ENCODE measurements at regions not wholly inside any gene's neighbourhood (a gene's known extent, or its start where the extent isn't known, plus 50 kb on each side); places are given as distances from the start of the nearest gene placed in this dataset.
"Not testable (repeated sequence)": the region's sequence is repeated elsewhere in the genome, so short reads cannot be mapped to it uniquely, and the experiment has no call there.

DNA sequence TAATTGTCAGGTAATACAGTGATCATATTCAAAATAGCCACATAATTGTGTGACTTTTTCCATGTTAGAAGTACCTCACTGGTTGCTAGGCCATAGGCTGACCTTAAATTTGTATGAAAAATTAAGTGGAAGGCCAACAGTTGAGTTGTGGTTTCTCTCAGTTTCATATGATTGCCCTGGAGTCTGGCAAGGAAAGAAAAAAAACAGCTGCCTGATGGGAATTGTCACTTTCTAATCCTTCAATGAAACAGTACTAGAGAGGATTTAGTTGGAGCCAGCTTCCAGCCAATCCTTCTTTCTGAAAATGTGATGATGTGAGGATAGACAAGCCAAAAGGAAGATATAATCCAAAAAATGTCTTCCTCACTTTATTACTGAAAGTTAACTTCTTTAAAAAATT lies 113.6 kb downstream of the ALX1 start:
- Mint-ChIP-seq H3K4me1 (ENCODE audit: low read depth) (no peaks in the 10 kb centered on the region), H3K27ac (no peak overlapping the region), H3K27me3 (ENCODE audit: low read depth) (no peaks in the 10 kb centered on the region), H3K9me3 (peaks cover 1% of the 10 kb centered on the region), H3K36me3 (ENCODE audit: low read depth) (no peaks in the 10 kb centered on the region), H3K4me3 (no peak overlapping the region)
- CTCF ChIA-PET = no interaction called here
- intact Hi-C loops (cut with micrococcal nuclease) = no loop called here
- no peak for DNase-seq

GRCh38 chr12:85394065-85394464 lies 114.0 kb downstream of the ALX1 start:
- CTCF ChIA-PET = no interaction called here

GRCh38 chr12:85394809-85395208 lies 114.8 kb downstream of the ALX1 start:
- CTCF ChIA-PET = no interaction called here
- Mint-ChIP-seq H3K36me3 (ENCODE audit: low read depth) (no peaks in the 10 kb centered on the region), H3K27me3 (ENCODE audit: low read depth) (no peaks in the 10 kb centered on the region), H3K4me1 (ENCODE audit: low read depth) (no peaks in the 10 kb centered on the region), H3K27ac (no peak overlapping the region), H3K4me3 (no peak overlapping the region), H3K9me3 (peaks cover 1% of the 10 kb centered on the region)
- intact Hi-C loops (cut with micrococcal nuclease) = no loop called here
- DNase-seq = no peak

More at GRCh38 chr12:85394065-85394464, 114.0 kb downstream of the ALX1 start:
- Mint-ChIP-seq H3K9me3 (peaks cover 1% of the 10 kb centered on the region), H3K4me3 (no peak overlapping the region), H3K36me3 (ENCODE audit: low read depth) (no peaks in the 10 kb centered on the region), H3K27ac (no peak overlapping the region), H3K4me1 (ENCODE audit: low read depth) (no peaks in the 10 kb centered on the region), H3K27me3 (ENCODE audit: low read depth) (no peaks in the 10 kb centered on the region)
- intact Hi-C loops (cut with micrococcal nuclease) = no loop called here
- DNase-seq = no peak

- Mint-ChIP-seq H3K4me3 (no peak overlapping the region), H3K27ac (no peak overlapping the region), H3K36me3 (ENCODE audit: low read depth) (no peaks in the 10 kb centered on the region), H3K9me3 (no peaks in the 10 kb centered on the region), H3K4me1 (ENCODE audit: low read depth) (no peaks in the 10 kb centered on the region), H3K27me3 (ENCODE audit: low read depth) (no peaks in the 10 kb centered on the region)
- CTCF ChIA-PET = no interaction called here
- intact Hi-C loops (cut with micrococcal nuclease) = no loop called here
- DNase-seq = no peak
These were observed 125.2 kb downstream of the ALX1 start for GRCh38 chr12:85405262-85405661.

DNA sequence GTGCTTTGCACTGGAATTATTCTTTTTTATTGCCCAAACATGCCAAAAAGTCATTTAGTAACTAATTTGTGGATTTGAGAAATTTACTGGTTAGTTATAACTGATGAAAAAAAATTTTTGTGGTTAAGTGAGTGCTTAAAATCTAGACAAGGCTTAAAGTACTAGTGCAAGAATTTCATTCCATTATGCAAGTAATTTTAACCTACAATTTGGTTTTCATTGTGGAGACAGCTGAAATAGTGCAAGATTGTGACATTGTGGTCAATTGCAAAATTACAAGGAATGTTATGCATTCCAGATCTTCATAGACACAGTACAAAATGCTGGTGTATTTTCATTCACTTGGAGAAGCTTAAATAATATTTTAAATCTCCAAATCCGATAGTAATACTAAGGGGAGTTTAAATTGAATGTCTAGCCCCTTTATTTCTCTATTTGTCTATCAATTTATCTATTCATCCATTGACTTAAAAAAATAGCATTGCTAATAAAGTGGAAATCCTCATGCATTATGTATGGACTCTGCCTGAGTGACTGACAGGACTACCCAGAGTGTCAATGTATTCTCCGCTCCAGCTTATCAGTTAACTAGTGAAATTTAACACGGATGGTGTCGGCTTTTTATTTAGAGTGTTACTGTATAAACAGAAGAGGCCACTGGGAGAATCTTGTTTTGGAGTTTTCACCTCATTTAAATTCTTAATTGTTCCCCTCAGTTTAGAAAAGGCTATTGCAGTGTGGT lies 125.9 kb downstream of the ALX1 start:
- no peaks in the 10 kb centered on the region for H3K4me1 Mint-ChIP-seq (ENCODE audit: low read depth)
- intact Hi-C loops (cut with micrococcal nuclease) = no loop called here
- no peak overlapping the region for H3K4me3 Mint-ChIP-seq
- H3K27me3 Mint-ChIP-seq (ENCODE audit: low read depth) = no peaks in the 10 kb centered on the region
- no peak for DNase-seq
- H3K27ac Mint-ChIP-seq = no peak overlapping the region
- no peaks in the 10 kb centered on the region for H3K9me3 Mint-ChIP-seq
- no peaks in the 10 kb centered on the region for H3K36me3 Mint-ChIP-seq (ENCODE audit: low read depth)
- CTCF ChIA-PET = no interaction called here

DNA sequence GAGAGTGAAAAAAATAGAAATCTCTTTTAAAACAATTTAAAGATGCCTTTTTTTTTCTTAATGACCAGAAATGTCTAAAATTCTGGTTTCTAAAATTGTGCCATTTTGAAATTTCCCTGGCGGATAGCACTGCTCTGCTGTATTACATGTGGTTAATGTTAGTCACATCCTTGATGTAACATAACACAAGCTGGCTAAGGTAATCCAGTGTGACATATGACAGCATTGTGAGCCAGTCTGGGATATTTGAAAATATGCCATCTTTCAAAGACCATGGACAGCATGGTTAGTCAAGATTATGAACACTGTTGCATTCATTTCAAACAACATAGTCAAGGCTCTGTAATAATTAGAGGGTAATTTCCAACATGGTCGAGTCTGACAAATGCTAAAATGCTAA lies 133.2 kb downstream of the ALX1 start:
- H3K9me3 Mint-ChIP-seq = peaks cover 5% of the 10 kb centered on the region
- no peaks in the 10 kb centered on the region for H3K27me3 Mint-ChIP-seq (ENCODE audit: low read depth)
- CTCF ChIA-PET = no interaction called here
- H3K27ac Mint-ChIP-seq = no peak overlapping the region
- intact Hi-C loops (cut with micrococcal nuclease) = no loop called here
- no peak overlapping the region for H3K4me3 Mint-ChIP-seq
- no peak for DNase-seq
- H3K4me1 Mint-ChIP-seq (ENCODE audit: low read depth) = no peaks in the 10 kb centered on the region
- H3K36me3 Mint-ChIP-seq (ENCODE audit: low read depth) = no peaks in the 10 kb centered on the region

DNA sequence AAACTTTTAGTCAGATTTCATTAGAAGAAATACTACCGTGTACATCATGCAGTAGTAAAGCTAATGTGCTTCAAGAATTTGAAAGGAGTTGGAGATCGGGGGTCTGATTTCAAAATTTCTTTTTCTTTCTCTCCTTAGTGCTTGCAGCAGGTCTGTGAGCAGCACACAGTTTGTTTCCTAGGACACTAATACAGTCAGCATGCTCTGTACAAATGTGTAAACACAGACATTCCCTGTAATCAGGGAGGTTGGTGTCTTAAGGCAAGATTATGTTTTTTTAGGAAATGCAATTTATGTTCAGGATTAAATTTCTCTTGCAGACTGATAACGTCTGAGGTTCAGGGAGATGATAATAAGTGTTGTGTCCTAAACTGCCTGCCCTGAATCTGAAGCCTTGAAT lies 142.7 kb downstream of the ALX1 start:
- Mint-ChIP-seq H3K27ac (no peak overlapping the region), H3K27me3 (ENCODE audit: low read depth) (no peaks in the 10 kb centered on the region), H3K9me3 (no peaks in the 10 kb centered on the region), H3K36me3 (ENCODE audit: low read depth) (no peaks in the 10 kb centered on the region), H3K4me1 (ENCODE audit: low read depth) (no peaks in the 10 kb centered on the region), H3K4me3 (no peak overlapping the region)
- CTCF ChIA-PET = no interaction called here
- intact Hi-C loops (cut with micrococcal nuclease) = no loop called here
- DNase-seq = no peak

DNA sequence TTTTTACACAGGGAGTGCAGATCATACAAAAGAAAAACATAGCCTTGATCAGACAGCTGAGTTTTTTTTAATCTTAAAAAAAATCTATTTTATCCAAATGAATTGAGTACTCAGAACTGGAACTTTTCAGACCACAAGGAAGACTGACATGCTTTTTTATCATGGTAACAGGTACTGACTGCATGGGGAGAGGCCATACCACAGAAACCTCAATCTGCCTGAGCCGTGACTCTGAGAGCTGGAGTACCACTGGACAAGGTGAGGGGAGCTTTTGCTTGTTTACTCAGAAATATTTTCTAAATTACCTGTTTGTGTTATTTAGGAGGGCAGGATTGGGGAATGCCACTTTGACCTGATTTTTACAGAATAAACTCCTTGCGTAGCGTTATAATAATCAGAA lies 143.9 kb downstream of the ALX1 start:
- Mint-ChIP-seq H3K27ac (no peak overlapping the region), H3K4me1 (ENCODE audit: low read depth) (no peaks in the 10 kb centered on the region), H3K4me3 (no peak overlapping the region), H3K9me3 (peaks cover 3% of the 10 kb centered on the region), H3K36me3 (ENCODE audit: low read depth) (no peaks in the 10 kb centered on the region), H3K27me3 (ENCODE audit: low read depth) (no peaks in the 10 kb centered on the region)
- CTCF ChIA-PET = interaction anchor here (0.7 kb wide), 1 partner anchor 443 kb away, joined by 4 read pairs; no protein-coding TSS in a partner anchor
- intact Hi-C loops (cut with micrococcal nuclease) = no loop called here
- DNase-seq = no peak

GRCh38 chr12:85424581-85425348 lies 144.7 kb downstream of the ALX1 start:
- Mint-ChIP-seq H3K9me3 (peaks cover 3% of the 10 kb centered on the region), H3K27ac (no peak overlapping the region), H3K36me3 (ENCODE audit: low read depth) (no peaks in the 10 kb centered on the region), H3K4me3 (no peak overlapping the region), H3K27me3 (ENCODE audit: low read depth) (no peaks in the 10 kb centered on the region), H3K4me1 (ENCODE audit: low read depth) (no peaks in the 10 kb centered on the region)
- CTCF ChIA-PET = interaction anchor here (0.5 to 2.0 kb wide), 7 partner anchors 11 to 506 kb away, joined by 3 to 4 read pairs (median 3); no protein-coding TSS in a partner anchor
- intact Hi-C loops (cut with micrococcal nuclease) = loop anchor here (1.0 kb wide), 3 partner anchors 443 to 496 kb away; no protein-coding TSS in a partner anchor
- DNase-seq = peak; percentile 50

DNA sequence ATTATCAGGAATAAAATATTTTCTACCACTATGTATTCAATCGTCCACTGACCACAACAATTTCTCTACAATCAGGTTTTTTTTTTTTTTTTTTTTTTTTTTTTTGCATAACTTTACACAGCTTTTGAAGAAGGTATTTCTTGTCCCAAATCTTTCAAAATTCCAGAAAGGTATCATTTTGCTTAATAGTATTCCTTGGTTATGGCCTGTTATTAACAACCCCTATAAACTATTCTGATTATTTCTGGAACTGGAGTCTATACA lies 145.3 kb downstream of the ALX1 start:
- peaks cover 3% of the 10 kb centered on the region for H3K9me3 Mint-ChIP-seq
- H3K4me3 Mint-ChIP-seq = no peak overlapping the region
- H3K4me1 Mint-ChIP-seq (ENCODE audit: low read depth) = no peaks in the 10 kb centered on the region
- CTCF ChIA-PET = interaction anchor here (0.5 to 2.0 kb wide), 6 partner anchors 10 to 505 kb away, joined by 3 to 4 read pairs (median 3); no protein-coding TSS in a partner anchor
- intact Hi-C loops (cut with micrococcal nuclease) = loop anchor here (1.0 kb wide), 3 partner anchors 442 to 495 kb away; no protein-coding TSS in a partner anchor
- no peaks in the 10 kb centered on the region for H3K27me3 Mint-ChIP-seq (ENCODE audit: low read depth)
- H3K36me3 Mint-ChIP-seq (ENCODE audit: low read depth) = no peaks in the 10 kb centered on the region
- no peak overlapping the region for H3K27ac Mint-ChIP-seq
- no peak for DNase-seq

DNA sequence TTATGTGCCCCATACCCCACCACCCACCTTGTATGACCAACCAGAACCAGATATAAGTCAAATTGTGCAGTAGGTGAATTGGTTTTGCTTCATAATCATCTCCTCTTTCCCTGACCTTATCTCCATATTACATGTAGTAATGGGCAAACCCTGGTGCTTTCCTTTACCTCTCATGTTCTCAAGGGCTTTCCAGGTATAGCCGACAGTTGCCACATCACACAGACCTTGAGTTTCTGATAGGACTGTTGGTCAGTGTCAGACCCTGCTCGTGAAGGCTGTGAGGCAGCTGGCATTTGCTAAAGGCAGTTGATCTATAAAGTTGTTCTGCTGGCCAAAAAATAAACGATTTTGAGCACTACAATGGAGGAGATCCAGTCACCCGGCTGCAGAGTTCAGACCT lies 145.9 kb downstream of the ALX1 start:
- Mint-ChIP-seq H3K4me3 (no peak overlapping the region), H3K27ac (no peak overlapping the region)
- CTCF ChIA-PET = interaction anchor here (0.8 to 2.0 kb wide), 3 partner anchors 10 to 504 kb away, joined by 3 to 4 read pairs (median 4); no protein-coding TSS in a partner anchor

DNA sequence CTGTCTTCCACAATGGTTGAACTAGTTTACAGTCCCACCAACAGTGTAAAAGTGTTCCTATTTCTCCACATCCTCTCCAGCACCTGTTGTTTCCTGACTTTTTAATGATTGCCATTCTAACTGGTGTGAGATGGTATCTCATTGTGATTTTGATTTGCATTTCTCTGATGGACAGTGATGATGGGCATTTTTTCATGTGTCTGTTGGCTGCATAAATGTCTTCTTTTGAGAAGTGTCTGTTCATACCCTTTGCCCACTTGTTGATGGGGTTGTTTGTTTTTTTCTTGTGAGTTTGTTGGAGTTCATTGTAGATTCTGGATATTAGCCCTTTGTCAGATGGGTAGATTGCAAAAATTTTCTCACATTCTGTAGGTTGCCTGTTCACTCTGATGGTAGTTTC lies 153.1 kb downstream of the ALX1 start:
- H3K4me3 Mint-ChIP-seq; CTCF ChIA-PET; H3K9me3 Mint-ChIP-seq; intact Hi-C loops (cut with micrococcal nuclease); DNase-seq; H3K27ac Mint-ChIP-seq; H3K36me3 Mint-ChIP-seq (ENCODE audit: low read depth); H3K4me1 Mint-ChIP-seq (ENCODE audit: low read depth); H3K27me3 Mint-ChIP-seq (ENCODE audit: low read depth): not testable (repeated sequence)

More for the DNA sequence above, 145.9 kb downstream of the ALX1 start:
- Mint-ChIP-seq H3K36me3 (ENCODE audit: low read depth) (no peaks in the 10 kb centered on the region), H3K27me3 (ENCODE audit: low read depth) (no peaks in the 10 kb centered on the region), H3K9me3 (peaks cover 3% of the 10 kb centered on the region), H3K4me1 (ENCODE audit: low read depth) (no peaks in the 10 kb centered on the region)
- intact Hi-C loops (cut with micrococcal nuclease) = loop anchor here (1.0 kb wide), 3 partner anchors 441 to 494 kb away; no protein-coding TSS in a partner anchor
- no peak for DNase-seq

- Mint-ChIP-seq H3K36me3 (ENCODE audit: low read depth) (no peaks in the 10 kb centered on the region), H3K27ac (no peak overlapping the region), H3K27me3 (ENCODE audit: low read depth) (no peaks in the 10 kb centered on the region), H3K4me1 (ENCODE audit: low read depth) (no peaks in the 10 kb centered on the region), H3K4me3 (no peak overlapping the region), H3K9me3 (no peaks in the 10 kb centered on the region)
- CTCF ChIA-PET = no interaction called here
- DNase-seq = no peak
- intact Hi-C loops (cut with micrococcal nuclease) = no loop called here
These were observed 160.3 kb downstream of the ALX1 start for GRCh38 chr12:85440271-85440670.
